Mucosa of descending colon (tissue), 3 donors: ENCODE measurements at regions not wholly inside any gene's neighbourhood (a gene's known extent, or its start where the extent isn't known, plus 50 kb on each side); places are given as distances from the start of the nearest gene placed in this dataset.
A peak's percentile ranks its signal among the peaks of the same experiment; 100 is the strongest.
"Not testable (repeated sequence)": the region's sequence is repeated elsewhere in the genome, so short reads cannot be mapped to it uniquely, and the experiment has no call there.

Experiments
- ATAC-seq: fragments of 200-7000 bp; cut with Tn5 transposase; one replicate; pipeline ENCODE4 v1.9.1; 2020; ENCODE audit warnings: mild to moderate bottlenecking, moderate library complexity
- DNase-seq, 3 donors: peaks; one replicate each; pipeline ENCODE4 v3.0.0-alpha.2; 2020
- H3K36me3 ChIP-seq: fragments of 200-600 bp; one replicate; pipeline ENCODE4 v1.8.0; 2021; ENCODE audit warnings: low read depth, mild to moderate bottlenecking
- H3K4me1 ChIP-seq: fragments of 200-600 bp; one replicate; pipeline ENCODE4 v1.8.0; 2021; ENCODE audit warnings: low read depth, mild to moderate bottlenecking
- H3K4me3 ChIP-seq: fragments of 200-600 bp; one replicate; pipeline ENCODE4 v1.8.0; 2021; ENCODE audit warnings: mild to moderate bottlenecking
- H3K9me3 ChIP-seq: fragments of 200-600 bp; one replicate; pipeline ENCODE4 v1.8.0; 2021; ENCODE audit warnings: mild to moderate bottlenecking
- intact Hi-C, 2 donors: fragments of 100-400 bp; cut with DNase I in 1 of 2; cut with micrococcal nuclease in 1 of 2; formaldehyde crosslinking; loops; one replicate each; pipeline versions ENCODE4 v1.11.0 to v1.11.1; 2022; cut with DNase I, micrococcal nuclease
- TF ChIP-seq, protein P1 (sequence below): fragments of 200-600 bp; IDR thresholded peaks from one replicate; pipeline ENCODE4 v1.8.0; 2022; ENCODE audit warnings: antibody characterized with exemption, mild to moderate bottlenecking
- donor health status: DM: no; HTN: no; CAD: no; lungs with moderate emphysema.
- donor health status: DM: no; HTN: no; CAD: no.
- donor health status: DM: no; HTN: yes; CAD: no.

DNA sequence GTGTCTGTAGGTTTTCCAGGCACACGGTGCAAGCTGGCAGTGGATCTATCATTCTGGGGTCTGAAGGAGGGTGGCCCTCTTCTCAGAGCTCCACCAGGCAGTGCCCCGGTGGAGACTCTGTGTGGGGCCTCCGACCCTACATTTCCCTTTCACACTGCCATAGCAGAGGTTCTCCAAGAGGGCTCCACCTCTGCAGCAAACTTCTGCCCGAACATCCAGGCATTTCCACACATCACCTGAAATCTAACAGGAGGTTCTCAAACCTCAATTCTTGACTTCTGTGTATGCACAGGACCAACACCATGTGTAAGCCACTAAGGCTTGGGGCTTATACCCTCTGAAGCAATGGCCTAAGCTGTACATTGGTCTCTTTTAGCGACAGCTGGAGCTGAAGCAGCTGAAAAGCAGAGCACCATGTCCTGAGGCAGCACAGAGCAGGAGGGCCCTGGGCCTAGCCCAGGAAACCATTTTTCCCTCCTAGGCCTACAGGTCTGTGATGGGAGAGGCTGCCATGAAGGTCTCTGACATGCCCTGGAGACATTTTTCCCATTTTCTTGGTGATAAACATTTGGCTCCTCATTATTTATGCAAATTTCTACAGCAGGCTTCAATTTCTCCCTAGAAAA lies 253.3 kb downstream of the ERMARD start:
- DNase-seq, result no peak
- H3K9me3 ChIP-seq, result peaks cover 10% of the 10 kb centered on the region
- no peaks in the 10 kb centered on the region for H3K36me3 ChIP-seq
- ATAC-seq, result no peak
- intact Hi-C loops, result no loop called here
- TF ChIP-seq, protein P1, sequence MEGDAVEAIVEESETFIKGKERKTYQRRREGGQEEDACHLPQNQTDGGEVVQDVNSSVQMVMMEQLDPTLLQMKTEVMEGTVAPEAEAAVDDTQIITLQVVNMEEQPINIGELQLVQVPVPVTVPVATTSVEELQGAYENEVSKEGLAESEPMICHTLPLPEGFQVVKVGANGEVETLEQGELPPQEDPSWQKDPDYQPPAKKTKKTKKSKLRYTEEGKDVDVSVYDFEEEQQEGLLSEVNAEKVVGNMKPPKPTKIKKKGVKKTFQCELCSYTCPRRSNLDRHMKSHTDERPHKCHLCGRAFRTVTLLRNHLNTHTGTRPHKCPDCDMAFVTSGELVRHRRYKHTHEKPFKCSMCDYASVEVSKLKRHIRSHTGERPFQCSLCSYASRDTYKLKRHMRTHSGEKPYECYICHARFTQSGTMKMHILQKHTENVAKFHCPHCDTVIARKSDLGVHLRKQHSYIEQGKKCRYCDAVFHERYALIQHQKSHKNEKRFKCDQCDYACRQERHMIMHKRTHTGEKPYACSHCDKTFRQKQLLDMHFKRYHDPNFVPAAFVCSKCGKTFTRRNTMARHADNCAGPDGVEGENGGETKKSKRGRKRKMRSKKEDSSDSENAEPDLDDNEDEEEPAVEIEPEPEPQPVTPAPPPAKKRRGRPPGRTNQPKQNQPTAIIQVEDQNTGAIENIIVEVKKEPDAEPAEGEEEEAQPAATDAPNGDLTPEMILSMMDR, result no peak
- H3K4me1 ChIP-seq, result no peaks in the 10 kb centered on the region
- H3K4me3 ChIP-seq, result no peak overlapping the region

DNA sequence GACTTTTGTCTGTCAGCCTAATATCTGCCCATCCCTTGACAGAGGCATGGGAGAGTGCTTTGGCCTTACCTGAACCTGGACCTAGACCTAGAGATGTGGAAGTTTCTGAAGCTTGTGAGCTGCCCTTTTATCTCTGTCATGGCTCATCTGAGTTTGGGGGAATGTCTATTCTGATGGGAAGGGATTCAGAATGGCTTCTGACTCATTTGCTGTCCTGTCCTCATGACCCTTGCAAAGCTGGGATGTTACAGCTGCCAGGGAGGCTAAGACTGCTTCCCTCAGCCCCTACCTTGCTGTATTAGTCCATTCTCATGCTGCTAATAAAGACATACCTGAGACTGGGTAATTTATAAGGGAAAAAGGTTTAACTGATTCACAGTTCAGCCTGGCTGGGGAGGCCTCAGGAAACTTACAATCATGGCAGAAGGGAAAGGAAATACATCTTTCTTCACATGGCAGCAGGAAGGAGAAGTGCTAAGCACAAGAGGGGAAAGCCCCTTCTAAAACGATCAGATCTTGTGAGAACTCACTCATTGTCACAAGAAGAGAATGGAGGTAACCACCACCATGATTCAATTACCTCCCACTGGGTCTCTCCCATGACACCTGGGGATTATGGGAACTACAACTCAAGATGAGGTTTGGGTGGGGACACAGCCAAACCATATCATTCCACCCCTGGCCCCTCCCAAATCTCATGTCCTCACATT lies 252.2 kb downstream of the ERMARD start:
- H3K36me3 ChIP-seq, result no peaks in the 10 kb centered on the region
- H3K4me3 ChIP-seq, result no peak overlapping the region
- H3K9me3 ChIP-seq, result peaks cover 10% of the 10 kb centered on the region
- ATAC-seq (no peak), DNase-seq (no peak)
- TF ChIP-seq, protein P1, result no peak
- intact Hi-C loops, result no loop called here
- no peaks in the 10 kb centered on the region for H3K4me1 ChIP-seq

DNA sequence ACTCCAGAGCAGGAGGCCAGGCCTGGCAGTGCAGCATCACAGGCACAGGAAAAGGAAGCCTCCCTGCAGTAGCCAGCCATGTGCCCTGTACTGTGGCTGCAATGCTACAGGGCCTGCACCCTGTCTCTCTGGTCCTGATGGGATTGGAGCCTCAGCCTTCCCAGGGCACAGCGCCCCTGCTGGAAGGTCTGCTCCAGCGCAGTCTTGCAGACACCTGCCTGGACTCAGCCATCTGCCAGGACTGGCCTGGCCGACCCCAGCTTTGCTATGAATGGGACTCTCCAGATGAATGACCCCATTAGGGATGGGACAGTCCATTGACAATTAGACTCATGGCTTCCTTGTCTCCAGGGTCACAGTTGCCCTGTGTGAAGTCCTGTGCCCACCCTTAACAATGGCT lies 251.6 kb downstream of the ERMARD start:
- Histone ChIP-seq H3K36me3 (no peaks in the 10 kb centered on the region), H3K9me3 (peaks cover 10% of the 10 kb centered on the region), H3K4me3 (no peak overlapping the region), H3K4me1 (no peaks in the 10 kb centered on the region)
- ATAC-seq (no peak), DNase-seq (peak in 1 of 3 donors; percentile 8)
- intact Hi-C loops, result no loop called here
- TF ChIP-seq, protein P1, result no peak

DNA sequence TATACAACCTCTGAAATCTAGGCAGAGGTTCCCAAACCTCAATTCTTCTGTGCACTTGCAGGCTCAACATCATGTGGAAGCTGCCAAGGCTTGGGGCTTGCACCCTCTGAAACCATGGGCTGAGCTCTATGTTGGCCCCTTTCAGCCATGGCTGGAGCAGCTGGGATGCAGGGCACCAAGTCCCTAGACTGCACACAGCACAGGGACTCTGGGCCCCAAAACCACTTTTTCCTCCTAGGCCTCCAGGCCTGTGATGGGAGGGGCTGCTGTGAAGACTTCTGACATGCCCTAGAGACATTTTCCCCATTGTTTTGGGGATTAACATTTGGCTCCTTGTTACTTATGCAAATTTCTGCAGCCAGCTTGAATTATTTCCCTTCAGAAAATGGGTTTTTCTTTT lies 250.4 kb downstream of the ERMARD start:
- intact Hi-C loops, DNase-seq, H3K4me1 ChIP-seq, H3K4me3 ChIP-seq, H3K36me3 ChIP-seq, ATAC-seq: not testable (repeated sequence)
- peaks cover 10% of the 10 kb centered on the region for H3K9me3 ChIP-seq

DNA sequence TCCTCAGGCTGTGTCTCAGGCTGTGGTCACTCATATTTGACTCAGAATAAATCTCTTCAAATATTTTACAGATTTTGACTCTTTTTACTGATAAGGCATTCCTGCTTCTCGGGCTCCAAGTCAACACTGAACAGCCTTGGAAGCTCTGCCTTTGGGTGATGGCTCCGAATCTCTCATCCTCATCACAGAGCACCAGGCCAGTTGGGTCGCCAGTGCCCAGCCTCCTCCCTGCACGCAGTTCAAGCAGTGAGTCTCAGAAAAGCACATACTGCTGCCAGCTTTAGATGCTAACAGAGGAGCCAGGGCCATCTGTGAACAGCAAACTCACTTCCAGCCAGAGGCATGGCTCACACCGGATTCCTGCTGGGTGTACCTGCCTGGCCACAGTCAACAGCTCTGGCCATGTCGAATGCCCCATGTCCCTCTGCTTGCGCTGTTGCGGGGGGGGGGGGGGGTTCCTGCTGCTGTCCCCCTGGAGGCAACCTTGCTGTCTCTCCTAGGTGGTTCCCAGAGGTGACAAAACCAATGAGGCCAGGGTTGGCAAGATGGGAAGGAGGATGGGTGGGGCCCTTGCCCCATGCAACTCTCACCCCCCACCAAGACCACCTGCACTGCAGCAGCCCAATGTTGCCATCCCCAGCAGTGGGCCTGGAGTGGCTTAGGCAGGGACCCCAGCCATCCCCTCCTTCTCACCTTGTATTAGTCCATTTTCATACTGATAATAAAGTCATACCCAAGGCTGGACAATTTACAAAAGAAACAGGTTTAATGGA lies 248.8 kb downstream of the ERMARD start:
- TF ChIP-seq, protein P1, result no peak
- Histone ChIP-seq H3K9me3 (peaks cover 10% of the 10 kb centered on the region), H3K4me1 (no peaks in the 10 kb centered on the region), H3K4me3 (no peak overlapping the region), H3K36me3 (no peaks in the 10 kb centered on the region)
- DNase-seq (peak in 1 of 3 donors; percentile 6), ATAC-seq (no peak)
- intact Hi-C loops, result no loop called here

DNA sequence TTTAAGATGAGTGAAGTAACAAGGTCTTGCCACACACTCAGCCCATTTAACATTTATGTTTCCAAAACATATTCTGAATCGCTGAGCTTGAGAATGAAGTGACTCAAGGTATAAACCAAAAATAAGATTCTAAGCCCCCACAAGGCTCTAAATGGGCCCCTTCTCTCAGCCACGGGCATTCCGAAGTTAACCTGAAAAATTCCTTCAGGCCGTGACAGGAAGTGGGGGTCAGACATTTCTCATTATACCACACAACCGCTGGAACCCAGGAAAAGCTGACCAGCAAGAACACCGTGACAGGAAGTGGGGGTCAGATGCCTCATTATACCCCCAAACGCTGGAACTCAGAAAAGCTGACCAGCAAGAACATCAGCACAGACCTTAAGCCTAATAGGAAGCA lies 247.9 kb downstream of the ERMARD start:
- Histone ChIP-seq H3K9me3 (peaks cover 6% of the 10 kb centered on the region), H3K4me1 (no peaks in the 10 kb centered on the region), H3K36me3 (no peaks in the 10 kb centered on the region), H3K4me3 (no peak overlapping the region)
- ATAC-seq (no peak), DNase-seq (no peak)
- TF ChIP-seq, protein P1, result no peak
- intact Hi-C loops, result no loop called here
